ENCODE measurements at regions not wholly inside any gene's neighbourhood (a gene's known extent, or its start where the extent isn't known, plus 50 kb on each side); places are given as distances from the start of the nearest gene placed in this dataset.

DNA sequence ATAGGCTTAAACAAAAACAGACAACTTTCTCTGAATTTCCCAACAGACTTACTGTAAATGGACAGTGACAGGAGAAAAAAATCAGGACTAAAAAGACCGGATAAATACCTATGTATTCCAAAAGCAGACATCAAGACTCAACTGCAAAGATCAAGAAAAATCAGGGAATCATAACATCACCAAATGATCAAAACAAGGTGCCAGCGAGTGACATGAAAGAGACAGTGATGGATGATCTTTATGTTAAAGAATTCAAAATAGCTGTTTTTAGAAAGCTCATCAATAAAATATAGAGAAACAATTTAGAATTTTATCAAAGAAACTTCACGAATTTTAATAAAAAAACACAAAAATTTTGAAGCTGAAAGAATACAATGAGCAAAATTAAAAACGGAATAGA is 952.5 kb upstream of the ATXN7L3B start:
- no peaks in the 10 kb centered on the region for H3K9me3 ChIP-seq (ENCODE audit: low read length)
- no peaks in the 10 kb centered on the region for H3K4me1 ChIP-seq (ENCODE audit: insufficient read depth, low read length, severe bottlenecking)
- no peak overlapping the region for H2AFZ ChIP-seq (ENCODE audit: low read length)
- TF ChIP-seq EZH2 (IDR thresholded peaks at IDR 0.05; ENCODE audit: borderline replicate concordance, low read length) (no peak), CTCF (IDR thresholded peaks at IDR 0.05; ENCODE audit: low read length) (no peak)
- no peak overlapping the region for H3K4me2 ChIP-seq (ENCODE audit: low read length)
- no peaks in the 10 kb centered on the region for H3K9me2 ChIP-seq (ENCODE audit: low read depth, low read length)
- H3K79me2 ChIP-seq (ENCODE audit: insufficient read depth, low read length): no peaks in the 10 kb centered on the region
- H3F3A ChIP-seq (ENCODE audit: insufficient read depth, low read length): no peaks in the 10 kb centered on the region
- no peaks in the 10 kb centered on the region for H3K36me3 ChIP-seq (ENCODE audit: insufficient read depth, low read length)
- H3K4me3 ChIP-seq (ENCODE audit: low read depth, low read length, poor library complexity, severe bottlenecking): no peak overlapping the region
- no peak overlapping the region for H3K27ac ChIP-seq (ENCODE audit: low read depth, low read length, poor library complexity, severe bottlenecking)
- H4K20me1 ChIP-seq (ENCODE audit: insufficient read depth, low read length): no peaks in the 10 kb centered on the region
- no peaks in the 10 kb centered on the region for H3K27me3 ChIP-seq (ENCODE audit: insufficient read depth, low read length)
- H3K9ac ChIP-seq (ENCODE audit: low read length): no peak overlapping the region

DNA sequence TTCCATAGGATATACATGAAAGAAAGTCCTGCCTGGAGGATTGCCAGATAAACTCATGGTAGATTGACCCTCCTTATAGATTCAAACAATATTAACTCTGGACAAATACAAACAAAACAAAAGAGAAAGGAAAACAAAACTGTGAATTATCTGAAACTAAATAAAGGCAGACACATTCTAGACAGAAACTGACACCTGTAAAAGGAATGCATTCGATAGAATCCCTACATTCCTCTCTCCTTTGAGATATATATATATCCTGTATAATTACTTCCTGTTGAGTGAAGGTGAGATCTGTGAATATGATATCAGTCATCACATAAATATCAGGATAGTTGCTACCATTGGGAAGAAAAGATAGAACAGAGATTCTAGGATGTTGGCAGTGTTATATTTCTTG is 948.4 kb upstream of the ATXN7L3B start:
- no peaks in the 10 kb centered on the region for H3F3A ChIP-seq (ENCODE audit: insufficient read depth, low read length)
- H3K4me3 ChIP-seq (ENCODE audit: low read depth, low read length, poor library complexity, severe bottlenecking): no peak overlapping the region
- no peaks in the 10 kb centered on the region for H3K36me3 ChIP-seq (ENCODE audit: insufficient read depth, low read length)
- no peaks in the 10 kb centered on the region for H3K4me1 ChIP-seq (ENCODE audit: insufficient read depth, low read length, severe bottlenecking)
- no peaks in the 10 kb centered on the region for H3K27me3 ChIP-seq (ENCODE audit: insufficient read depth, low read length)
- H3K9ac ChIP-seq (ENCODE audit: low read length): no peak overlapping the region
- no peak overlapping the region for H3K4me2 ChIP-seq (ENCODE audit: low read length)
- no peaks in the 10 kb centered on the region for H4K20me1 ChIP-seq (ENCODE audit: insufficient read depth, low read length)
- no peak overlapping the region for H2AFZ ChIP-seq (ENCODE audit: low read length)
- no peaks in the 10 kb centered on the region for H3K9me2 ChIP-seq (ENCODE audit: low read depth, low read length)
- no peak overlapping the region for H3K27ac ChIP-seq (ENCODE audit: low read depth, low read length, poor library complexity, severe bottlenecking)
- no peak for TF ChIP-seq EZH2 (IDR thresholded peaks at IDR 0.05; ENCODE audit: borderline replicate concordance, low read length)
- TF ChIP-seq CTCF (IDR thresholded peaks at IDR 0.05; ENCODE audit: low read length): no peak
- no peaks in the 10 kb centered on the region for H3K79me2 ChIP-seq (ENCODE audit: insufficient read depth, low read length)
- H3K9me3 ChIP-seq (ENCODE audit: low read length): no peaks in the 10 kb centered on the region

DNA sequence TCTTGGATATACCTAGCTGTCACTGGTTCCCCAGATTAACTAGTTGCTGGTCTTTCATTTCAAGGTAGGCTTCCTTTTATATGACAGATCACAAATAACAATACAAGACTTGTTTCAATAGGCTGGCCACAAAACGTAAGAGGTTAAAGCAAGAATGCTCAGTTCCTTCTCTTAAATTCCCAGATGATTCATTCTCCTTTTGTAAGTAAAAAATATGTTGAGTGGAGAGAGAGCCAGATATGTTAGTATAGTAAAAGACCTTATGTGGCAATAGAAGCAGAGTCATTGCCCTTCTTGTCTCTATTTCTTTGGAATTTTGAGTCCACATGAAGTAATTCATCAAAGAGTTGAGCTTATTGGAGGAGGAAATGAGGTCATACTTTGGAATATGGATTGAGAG is 939.0 kb upstream of the ATXN7L3B start:
- Histone ChIP-seq H3K36me3 (ENCODE audit: insufficient read depth, low read length) (no peaks in the 10 kb centered on the region), H3K27ac (ENCODE audit: low read depth, low read length, poor library complexity, severe bottlenecking) (no peak overlapping the region), H3K9ac (ENCODE audit: low read length) (no peak overlapping the region), H4K20me1 (ENCODE audit: insufficient read depth, low read length) (no peaks in the 10 kb centered on the region), H3K4me2 (ENCODE audit: low read length) (no peak overlapping the region), H3K4me1 (ENCODE audit: insufficient read depth, low read length, severe bottlenecking) (no peaks in the 10 kb centered on the region), H2AFZ (ENCODE audit: low read length) (no peak overlapping the region), H3F3A (ENCODE audit: insufficient read depth, low read length) (no peaks in the 10 kb centered on the region), H3K9me2 (ENCODE audit: low read depth, low read length) (no peaks in the 10 kb centered on the region), H3K27me3 (ENCODE audit: insufficient read depth, low read length) (no peaks in the 10 kb centered on the region), H3K4me3 (ENCODE audit: low read depth, low read length, poor library complexity, severe bottlenecking) (no peak overlapping the region), H3K79me2 (ENCODE audit: insufficient read depth, low read length) (no peaks in the 10 kb centered on the region), H3K9me3 (ENCODE audit: low read length) (no peaks in the 10 kb centered on the region)
- TF ChIP-seq EZH2 (IDR thresholded peaks at IDR 0.05; ENCODE audit: borderline replicate concordance, low read length) (no peak), CTCF (IDR thresholded peaks at IDR 0.05; ENCODE audit: low read length) (no peak)

All from OCI-LY1 (cell line).